KOPT-K1 (cell line): ENCODE measurements at regions not wholly inside any gene's neighbourhood (a gene's known extent, or its start where the extent isn't known, plus 50 kb on each side); places are given as distances from the start of the nearest gene placed in this dataset.
"Not testable (repeated sequence)": the region's sequence is repeated elsewhere in the genome, so short reads cannot be mapped to it uniquely, and the experiment has no call there.

Experiments used
- H3K27ac ChIP-seq: fragments of 200-600 bp; sonication (generic); 2 replicates; pipeline ENCODE4 v1.5.1; 2016; ENCODE audit warnings: antibody characterized with exemption, mild to moderate bottlenecking, low read depth, low read length; ENCODE audit not compliant: poor library complexity, severe bottlenecking
- H3K36me3 ChIP-seq: fragments of 200-600 bp; sonication (generic); 2 replicates; pipeline ENCODE4 v1.5.1; 2017; ENCODE audit warnings: antibody characterized with exemption, mild to moderate bottlenecking, low read length, moderate library complexity; ENCODE audit not compliant: insufficient read depth
- H3K9me3 ChIP-seq: fragments of 200-600 bp; sonication (generic); 2 replicates; pipeline ENCODE4 v1.5.1; 2017; ENCODE audit warnings: antibody characterized with exemption, low read length, mild to moderate bottlenecking; ENCODE audit not compliant: insufficient read depth, poor library complexity, severe bottlenecking

GRCh38 chr21:16425376-16425775 lies 695.6 kb downstream of the USP25 start:
- Histone ChIP-seq H3K36me3 (no peaks in the 10 kb centered on the region), H3K27ac (no peak overlapping the region)

GRCh38 chr21:16426936-16427335 lies 697.2 kb downstream of the USP25 start:
- Histone ChIP-seq H3K27ac (no peak overlapping the region), H3K9me3 (no peaks in the 10 kb centered on the region)

More at GRCh38 chr21:16425376-16425775, 695.6 kb downstream of the USP25 start:
- no peaks in the 10 kb centered on the region for H3K9me3 ChIP-seq

GRCh38 chr21:16427587-16428087 lies 697.9 kb downstream of the USP25 start:
- Histone ChIP-seq H3K27ac (no peak overlapping the region), H3K36me3 (no peaks in the 10 kb centered on the region), H3K9me3 (no peaks in the 10 kb centered on the region)

More at GRCh38 chr21:16426936-16427335, 697.2 kb downstream of the USP25 start:
- H3K36me3 ChIP-seq = no peaks in the 10 kb centered on the region

- Histone ChIP-seq H3K9me3 (no peaks in the 10 kb centered on the region), H3K27ac (no peak overlapping the region), H3K36me3 (no peaks in the 10 kb centered on the region)
Measured at GRCh38 chr21:16437586-16437985, 707.8 kb downstream of the USP25 start.

GRCh38 chr21:16438761-16439160 lies 709.0 kb downstream of the USP25 start:
- Histone ChIP-seq H3K27ac (no peak overlapping the region), H3K36me3 (no peaks in the 10 kb centered on the region), H3K9me3 (no peaks in the 10 kb centered on the region)

- H3K36me3 ChIP-seq = no peaks in the 10 kb centered on the region
- H3K9me3 ChIP-seq = no peaks in the 10 kb centered on the region
- H3K27ac ChIP-seq = no peak overlapping the region
Measured at GRCh38 chr21:16441789-16442188, 712.0 kb downstream of the USP25 start.

GRCh38 chr21:16454399-16454798 lies 724.6 kb downstream of the USP25 start:
- no peaks in the 10 kb centered on the region for H3K36me3 ChIP-seq
- no peak overlapping the region for H3K27ac ChIP-seq
- no peaks in the 10 kb centered on the region for H3K9me3 ChIP-seq

- no peaks in the 10 kb centered on the region for H3K9me3 ChIP-seq
- H3K27ac ChIP-seq = no peak overlapping the region
- no peaks in the 10 kb centered on the region for H3K36me3 ChIP-seq
Measured at GRCh38 chr21:16455526-16455925, 725.7 kb downstream of the USP25 start.

- no peak overlapping the region for H3K27ac ChIP-seq
- H3K9me3 ChIP-seq = no peaks in the 10 kb centered on the region
- H3K36me3 ChIP-seq = no peaks in the 10 kb centered on the region
Measured at GRCh38 chr21:16455978-16456377, 726.2 kb downstream of the USP25 start.

- no peaks in the 10 kb centered on the region for H3K9me3 ChIP-seq
- H3K27ac ChIP-seq = no peak overlapping the region
- no peaks in the 10 kb centered on the region for H3K36me3 ChIP-seq
Measured at GRCh38 chr21:16457498-16457897, 727.7 kb downstream of the USP25 start.

- peaks cover 8% of the 10 kb centered on the region for H3K9me3 ChIP-seq
- H3K36me3 ChIP-seq = no peaks in the 10 kb centered on the region
Measured at GRCh38 chr21:16460936-16461335, 731.2 kb downstream of the USP25 start.

GRCh38 chr21:16464211-16464889 lies 734.6 kb downstream of the USP25 start:
- not testable (repeated sequence) for H3K27ac ChIP-seq, H3K9me3 ChIP-seq, H3K36me3 ChIP-seq

More at GRCh38 chr21:16460936-16461335, 731.2 kb downstream of the USP25 start:
- no peak overlapping the region for H3K27ac ChIP-seq

GRCh38 chr21:16468184-16468583 lies 738.4 kb downstream of the USP25 start:
- H3K9me3 ChIP-seq = peaks cover 8% of the 10 kb centered on the region
- H3K36me3 ChIP-seq = no peaks in the 10 kb centered on the region
- H3K27ac ChIP-seq = no peak overlapping the region

- Histone ChIP-seq H3K27ac (no peak overlapping the region), H3K9me3 (no peaks in the 10 kb centered on the region), H3K36me3 (no peaks in the 10 kb centered on the region)
Measured at GRCh38 chr21:16473988-16474387, 744.2 kb downstream of the USP25 start.

- Histone ChIP-seq H3K9me3 (no peaks in the 10 kb centered on the region), H3K36me3 (no peaks in the 10 kb centered on the region), H3K27ac (no peak overlapping the region)
Measured at GRCh38 chr21:16476056-16476825, 746.5 kb downstream of the USP25 start.
